Breast epithelium (tissue), 4 donors: ENCODE measurements at regions not wholly inside any gene's neighbourhood (a gene's known extent, or its start where the extent isn't known, plus 50 kb on each side); places are given as distances from the start of the nearest gene placed in this dataset.

Experiments
- DNase-seq, 2 donors: peaks; one replicate each; pipeline ENCODE4 v3.0.0-alpha.2; 2019; ENCODE audit warnings: low spot score in 2 of 2
- H3K27ac ChIP-seq, 2 donors: fragments of 200-600 bp; sonication (generic) in 1 of 2; one replicate each; pipeline ENCODE4 v1.5.1; 2016 to 2019; ENCODE audit warnings: mild to moderate bottlenecking in 1 of 2
- H3K27me3 ChIP-seq, 2 donors: fragments of 200-600 bp; sonication (generic) in 1 of 2; one replicate each; pipeline versions ENCODE4 v1.5.1 to v1.6.0; 2017 to 2019; ENCODE audit warnings: control low read depth in 1 of 2, mild to moderate bottlenecking in 1 of 2
- H3K36me3 ChIP-seq: fragments of 200-600 bp; one replicate; pipeline ENCODE4 v1.5.1; 2019
- H3K4me1 ChIP-seq, 2 donors: fragments of 200-600 bp; sonication (generic); one replicate each; pipeline ENCODE4 v1.5.1; 2016 to 2019; ENCODE audit warnings: control low read depth in 1 of 2
- H3K4me3 ChIP-seq, 3 donors: fragments of 200-600 bp; sonication (generic); 1 replicate in 2 of 3; 2 replicates in 1 of 3; pipeline ENCODE4 v1.5.1; 2016 to 2019; ENCODE audit warnings: mild to moderate bottlenecking in 3 of 3, moderate library complexity in 2 of 3
- H3K9me3 ChIP-seq, 2 donors: fragments of 200-600 bp; sonication (generic) in 1 of 2; one replicate each; pipeline ENCODE4 v1.5.1; 2016 to 2019; ENCODE audit warnings: control low read depth in 1 of 2
- CTCF ChIP-seq, 3 donors: fragments of 450-650 bp; IDR thresholded peaks; one replicate each; pipeline ENCODE4 v1.5.1; 2016 to 2017; ENCODE audit warnings: antibody characterized with exemption in 3 of 3, mild to moderate bottlenecking in 3 of 3, moderate library complexity in 3 of 3
- POLR2A ChIP-seq: fragments of 450-650 bp; IDR thresholded peaks from one replicate; pipeline ENCODE4 v1.6.1; 2016; ENCODE audit warnings: antibody characterized with exemption, mild to moderate bottlenecking, moderate library complexity
- POLR2AphosphoS5 ChIP-seq, 3 donors: sonication (generic); formaldehyde crosslinking; IDR thresholded peaks; one replicate each; pipeline ENCODE4 v1.6.1; 2017; ENCODE audit warnings: antibody characterized with exemption in 3 of 3
- intact Hi-C: fragments of 100-400 bp; cut with DNase I; formaldehyde crosslinking; loops from one replicate; pipeline ENCODE4 v1.15.1; 2023; ENCODE audit warnings: low total_unique reads

DNA sequence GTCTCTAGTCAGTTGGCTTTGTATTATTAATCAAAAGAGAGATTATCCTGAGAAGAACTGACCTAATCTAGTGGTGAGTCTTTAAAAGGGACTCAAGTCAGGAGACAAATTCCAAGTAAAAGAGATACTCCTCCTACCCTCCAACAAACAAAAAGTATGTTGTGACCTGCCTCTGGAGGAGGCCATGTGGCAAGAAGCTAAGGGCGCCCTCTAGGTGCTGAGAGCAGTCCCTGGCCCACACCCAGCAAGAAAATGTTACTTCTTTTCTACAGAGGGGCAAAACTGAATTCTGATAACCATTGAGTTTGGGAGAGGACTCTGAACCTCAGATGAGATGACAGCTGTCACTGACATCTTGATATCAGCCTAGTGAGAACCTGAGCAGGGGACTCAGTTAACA lies 953.6 kb upstream of the AGA start:
- Histone ChIP-seq H3K4me3 (no peak overlapping the region), H3K27me3 (no peaks in the 10 kb centered on the region), H3K27ac (no peak overlapping the region), H3K36me3 (peaks cover 5% of the 10 kb centered on the region), H3K9me3 (no peaks in the 10 kb centered on the region), H3K4me1 (no peaks in the 10 kb centered on the region)
- intact Hi-C loops = no loop called here
- DNase-seq = no peak
- TF ChIP-seq POLR2AphosphoS5 (IDR thresholded peaks at IDR 0.05) (no peak), POLR2A (no peak), CTCF (IDR thresholded peaks at IDR 0.05) (no peak)

DNA sequence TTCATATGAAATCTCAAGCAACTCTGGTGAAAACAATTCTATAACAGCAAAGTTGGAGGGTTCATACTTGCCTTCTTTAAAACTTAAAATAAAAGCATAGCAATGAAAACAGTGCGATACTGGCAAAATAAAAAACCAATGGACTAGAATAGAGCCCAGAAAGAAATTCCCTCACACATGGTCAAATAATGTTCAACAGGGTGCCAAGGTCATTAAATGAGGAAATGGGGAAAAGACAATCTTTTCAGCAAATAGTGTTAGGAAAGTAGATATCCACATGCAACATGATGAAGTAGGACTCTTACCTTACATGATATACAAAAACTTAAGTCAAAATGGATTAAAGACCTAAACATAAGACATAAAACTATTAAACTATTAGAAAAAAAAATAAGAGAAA lies 970.2 kb upstream of the AGA start:
- Histone ChIP-seq H3K4me3 (no peak overlapping the region), H3K27me3 (no peaks in the 10 kb centered on the region), H3K36me3 (no peaks in the 10 kb centered on the region), H3K4me1 (no peaks in the 10 kb centered on the region), H3K9me3 (no peaks in the 10 kb centered on the region), H3K27ac (no peak overlapping the region)
- TF ChIP-seq POLR2A (no peak), POLR2AphosphoS5 (IDR thresholded peaks at IDR 0.05) (no peak), CTCF (IDR thresholded peaks at IDR 0.05) (no peak)
- intact Hi-C loops = no loop called here
- no peak for DNase-seq

DNA sequence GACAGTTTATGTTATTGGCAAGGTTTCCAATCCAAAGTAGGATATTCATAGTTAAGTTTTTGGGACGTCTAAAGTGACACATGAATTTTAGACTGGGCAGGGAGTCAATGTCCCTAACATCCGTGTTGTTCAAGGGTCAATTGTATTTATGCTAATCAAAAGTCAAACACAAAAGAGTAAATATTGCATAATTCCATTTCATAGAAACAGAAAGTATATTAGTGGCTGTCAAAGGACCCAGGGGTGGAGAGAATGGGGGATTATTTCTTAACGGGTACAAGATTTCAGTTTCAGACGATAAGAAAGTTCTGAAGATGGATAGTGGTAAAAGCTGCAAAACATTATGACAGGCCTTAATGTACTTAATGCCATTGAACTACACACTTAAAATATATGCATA lies 971.8 kb upstream of the AGA start:
- no peaks in the 10 kb centered on the region for H3K27me3 ChIP-seq
- TF ChIP-seq POLR2A (no peak), POLR2AphosphoS5 (IDR thresholded peaks at IDR 0.05) (no peak), CTCF (IDR thresholded peaks at IDR 0.05) (no peak)
- intact Hi-C loops = no loop called here
- no peak for DNase-seq
- H3K4me3 ChIP-seq = no peak overlapping the region
- H3K9me3 ChIP-seq = no peaks in the 10 kb centered on the region
- H3K36me3 ChIP-seq = no peaks in the 10 kb centered on the region
- H3K4me1 ChIP-seq = no peaks in the 10 kb centered on the region
- no peak overlapping the region for H3K27ac ChIP-seq

GRCh38 chr4:178414881-178415446 lies 972.7 kb upstream of the AGA start:
- no peak for TF ChIP-seq POLR2AphosphoS5 (IDR thresholded peaks at IDR 0.05)
- no peak for TF ChIP-seq CTCF (IDR thresholded peaks at IDR 0.05)
- TF ChIP-seq POLR2A = no peak
- H3K36me3 ChIP-seq = no peaks in the 10 kb centered on the region
- H3K9me3 ChIP-seq = no peaks in the 10 kb centered on the region
- H3K27me3 ChIP-seq = no peaks in the 10 kb centered on the region
- intact Hi-C loops = no loop called here
- no peak for DNase-seq
- no peak overlapping the region for H3K27ac ChIP-seq
- H3K4me1 ChIP-seq = no peaks in the 10 kb centered on the region
- H3K4me3 ChIP-seq = no peak overlapping the region

DNA sequence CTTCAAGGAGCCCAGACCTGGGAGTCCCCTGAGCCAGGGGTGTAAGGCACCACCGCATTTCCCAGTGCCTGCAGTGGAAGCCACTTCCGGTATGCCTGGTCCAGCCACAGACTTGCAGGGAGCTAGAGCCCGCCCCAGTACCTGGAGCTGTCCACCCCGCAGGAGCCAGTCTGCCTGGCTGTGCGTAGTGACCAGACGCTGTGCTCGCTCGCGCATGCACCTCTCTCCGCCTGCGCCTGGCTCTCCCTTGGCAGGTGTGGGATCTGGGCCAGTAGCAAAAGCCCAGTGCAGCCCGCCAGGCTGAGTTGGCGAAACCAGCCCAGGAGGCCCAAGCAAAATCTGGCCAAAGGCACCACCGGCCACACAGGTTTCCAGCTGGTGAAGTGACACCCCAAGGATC lies 973.7 kb upstream of the AGA start:
- TF ChIP-seq POLR2A = no peak
- no peak for TF ChIP-seq POLR2AphosphoS5 (IDR thresholded peaks at IDR 0.05)
- no peak for TF ChIP-seq CTCF (IDR thresholded peaks at IDR 0.05)
- Histone ChIP-seq H3K9me3 (no peaks in the 10 kb centered on the region), H3K4me1 (no peaks in the 10 kb centered on the region), H3K27ac (no peak overlapping the region), H3K36me3 (no peaks in the 10 kb centered on the region), H3K27me3 (no peaks in the 10 kb centered on the region), H3K4me3 (no peak overlapping the region)
- intact Hi-C loops = no loop called here
- DNase-seq = no peak
